NCI-H2081 (cell line): ENCODE measurements at regions not wholly inside any gene's neighbourhood (a gene's known extent, or its start where the extent isn't known, plus 50 kb on each side); places are given as distances from the start of the nearest gene placed in this dataset.
A peak's percentile ranks its signal among the peaks of the same experiment; 100 is the strongest.
"Not testable (repeated sequence)": the region's sequence is repeated elsewhere in the genome, so short reads cannot be mapped to it uniquely, and the experiment has no call there.

Experiments
- DNase-seq, 2 experiments: peaks; one replicate each; lab custom pipeline; 2025; lab: John Stamatoyannopoulos, UW

- peak in 1 of 2 experiments; percentile 28 for DNase-seq
Observed at GRCh38 chr10:16116404-16117304, 256.3 kb upstream of the MINDY3 start.

DNA sequence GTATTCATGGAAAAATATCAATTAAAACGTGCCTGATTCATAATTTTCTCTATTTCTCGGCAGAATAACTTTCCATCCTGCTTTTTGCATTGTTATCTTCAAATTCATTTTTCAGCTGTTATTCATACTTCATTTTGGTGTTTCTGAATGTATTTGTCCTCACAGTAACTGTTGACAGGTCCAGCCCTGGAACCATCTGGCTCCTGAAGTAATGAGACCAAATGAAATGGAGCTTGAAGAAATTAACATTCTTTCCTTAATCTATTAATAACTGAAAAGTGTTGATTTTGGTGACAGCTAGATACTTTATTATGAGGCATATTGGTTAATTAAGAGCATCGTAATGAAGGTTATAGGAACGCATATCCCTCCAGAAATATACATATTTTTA, 257.0 kb upstream of the MINDY3 start:
- DNase-seq = no peak

GRCh38 chr10:16119445-16119844, 259.1 kb upstream of the MINDY3 start:
- no peak for DNase-seq

GRCh38 chr10:16120563-16120962, 260.3 kb upstream of the MINDY3 start:
- DNase-seq = no peak

DNA sequence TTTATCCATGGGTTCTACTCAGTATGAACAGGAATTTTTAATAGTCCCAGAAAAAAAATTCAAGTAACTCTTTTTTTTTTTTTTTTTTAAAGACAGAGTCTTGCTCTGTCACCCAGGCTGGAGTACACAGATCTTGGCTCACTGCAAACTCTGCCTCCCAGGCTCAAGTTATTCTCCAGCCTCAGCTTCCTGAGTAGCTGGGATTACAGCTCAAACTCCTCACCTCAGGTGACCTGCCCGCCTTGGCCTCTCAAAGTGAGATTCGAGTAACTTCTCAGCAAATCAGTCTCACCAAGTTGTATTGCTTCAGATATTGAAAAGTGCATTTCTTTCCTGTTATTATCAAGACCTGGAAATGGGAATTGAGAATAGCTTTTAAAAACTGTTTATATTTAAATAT, 281.2 kb upstream of the MINDY3 start:
- no peak for DNase-seq

DNA sequence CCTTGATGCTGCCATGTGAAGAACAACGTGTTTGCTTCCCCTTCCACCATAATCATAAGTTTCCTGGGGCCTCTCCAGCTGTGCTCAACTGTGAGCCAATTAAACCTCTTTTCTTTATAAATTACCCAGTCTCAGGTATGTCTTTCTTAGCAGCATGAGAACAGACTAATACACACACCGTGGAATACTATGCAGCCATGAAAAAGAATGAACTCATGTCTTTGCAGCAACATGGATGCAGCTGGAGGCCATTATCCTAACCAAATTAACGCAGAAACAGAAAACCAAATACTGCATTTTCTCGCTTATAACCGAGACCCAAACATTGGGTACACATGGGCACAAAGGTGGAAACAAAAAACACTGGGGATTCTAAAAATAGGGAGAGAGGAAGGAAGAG, 286.7 kb upstream of the MINDY3 start:
- no peak for DNase-seq

- no peak for DNase-seq
Observed at GRCh38 chr10:16155834-16156233, 281.0 kb upstream of the PTER start.

DNA sequence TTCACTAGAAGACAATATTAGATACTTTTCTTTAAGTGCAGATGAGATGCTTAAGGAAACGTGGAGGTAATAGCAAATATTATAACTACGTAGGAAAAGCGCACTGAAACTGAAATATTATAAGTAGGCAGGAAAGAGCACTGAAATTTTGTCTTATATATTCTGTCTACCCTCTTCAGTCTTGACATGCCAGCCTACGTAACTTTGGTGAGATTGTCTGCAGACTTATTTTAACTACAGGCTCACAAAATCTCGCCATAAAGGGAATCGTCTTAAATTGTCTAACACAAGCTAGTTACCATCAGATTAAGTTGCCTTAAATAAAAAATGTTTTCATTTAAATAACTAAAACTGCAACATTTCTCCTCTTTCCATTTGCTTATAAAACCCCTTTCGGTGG, 280.1 kb upstream of the PTER start:
- DNase-seq = no peak

DNA sequence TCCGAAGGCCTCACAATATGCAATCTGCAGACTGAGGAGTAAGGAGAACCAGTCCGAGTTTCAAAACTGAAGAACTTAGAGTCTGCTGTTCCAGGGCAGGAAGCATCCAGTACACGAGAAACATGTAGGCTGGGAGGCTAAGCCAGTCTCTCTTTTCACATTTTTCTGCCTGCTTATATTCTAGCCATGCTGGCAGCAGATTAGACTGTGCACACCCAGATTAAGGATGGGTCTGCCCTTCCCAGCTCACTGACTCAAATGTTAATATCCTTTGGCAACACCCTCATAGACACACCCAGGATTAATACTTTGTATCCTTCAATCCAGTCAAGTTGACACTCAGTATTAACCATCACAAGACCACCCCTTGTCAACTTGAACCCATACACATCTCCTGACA, 271.7 kb upstream of the PTER start:
- not testable (repeated sequence) for DNase-seq

DNA sequence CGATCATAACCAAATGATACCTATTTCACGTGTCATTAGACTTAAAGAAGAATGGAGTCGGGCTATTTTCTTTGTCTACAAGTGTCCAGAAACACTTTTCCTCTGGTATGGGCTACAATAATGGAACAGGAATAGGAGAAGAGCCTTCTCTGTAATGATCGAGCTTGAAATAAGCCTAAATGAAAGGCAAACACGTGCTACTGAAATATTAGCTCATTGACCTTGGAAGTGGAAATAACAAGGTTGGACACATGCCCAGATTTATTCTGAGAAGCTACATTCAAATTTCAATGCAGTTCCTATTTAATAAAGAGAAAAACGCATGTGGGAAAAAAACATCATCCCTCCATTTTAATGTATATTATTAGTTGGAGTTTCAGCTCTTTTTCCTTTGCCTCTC, 254.7 kb upstream of the PTER start:
- peak in 1 of 2 experiments; percentile 26 for DNase-seq

DNA sequence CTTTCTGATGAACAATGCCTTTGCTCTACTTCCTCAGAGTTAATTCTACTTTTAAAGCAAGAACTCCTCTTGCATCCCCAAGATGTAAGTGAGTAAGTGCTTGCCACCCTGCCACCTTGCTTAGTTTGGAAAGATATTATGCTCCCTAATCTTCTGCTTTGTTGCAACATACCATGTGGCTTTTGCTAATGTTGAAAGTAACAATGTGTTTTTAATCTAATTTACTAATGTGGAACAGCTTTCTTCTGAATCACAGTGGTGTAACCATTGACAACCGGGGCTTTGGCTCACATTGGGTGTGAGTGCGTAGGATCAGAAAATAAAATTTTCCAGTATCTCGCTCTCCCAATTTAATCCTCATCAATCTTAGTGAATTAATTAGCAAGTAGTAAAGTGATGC, 254.1 kb upstream of the PTER start:
- no peak for DNase-seq

DNA sequence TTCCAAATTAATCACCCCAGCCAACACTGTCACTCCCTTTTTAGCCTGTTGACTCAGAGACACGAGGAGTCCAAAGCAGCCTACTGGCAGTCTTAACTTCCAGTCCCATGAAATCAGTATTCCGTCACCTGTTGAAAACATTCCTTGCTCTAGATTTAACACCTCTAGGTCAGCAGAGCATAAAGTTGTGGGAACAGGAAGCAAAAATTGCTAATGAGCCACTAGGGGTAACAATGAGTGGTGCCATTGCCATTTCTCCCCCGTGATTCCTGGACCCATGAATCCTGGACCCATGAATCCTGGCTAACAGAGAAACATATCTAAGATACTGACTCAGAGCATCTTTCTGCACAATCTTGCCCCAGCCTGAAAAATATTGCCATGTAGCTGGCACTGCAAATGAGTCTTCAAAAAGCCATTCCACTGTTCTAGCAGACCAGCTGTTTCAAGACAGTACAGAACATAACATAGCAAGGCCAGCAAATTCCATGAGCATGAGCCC, 252.7 kb upstream of the PTER start:
- DNase-seq = no peak

- no peak for DNase-seq
Observed at GRCh38 chr10:16184906-16185305, 251.9 kb upstream of the PTER start.

- DNase-seq = no peak
Observed at GRCh38 chr10:16186564-16186963, 250.2 kb upstream of the PTER start.

DNA sequence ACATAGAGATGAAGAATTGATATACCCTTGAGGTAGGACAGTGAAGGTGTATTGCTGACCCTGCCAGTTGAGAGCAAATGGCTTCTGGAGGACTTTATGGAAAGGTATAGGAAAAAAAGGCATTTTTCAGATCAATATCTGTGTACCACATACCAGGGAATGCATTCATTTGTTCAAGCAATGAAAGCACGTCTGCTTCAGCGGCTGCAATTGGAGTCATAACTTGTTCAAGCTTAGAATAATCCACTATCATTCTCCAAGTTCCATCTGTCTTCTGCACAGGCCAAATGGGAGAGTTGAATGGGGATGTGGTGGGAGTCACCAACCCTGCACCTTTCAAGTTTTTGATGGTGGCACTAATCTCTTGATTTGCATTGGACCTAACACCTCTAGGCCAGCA, 249.6 kb upstream of the PTER start:
- no peak for DNase-seq

DNA sequence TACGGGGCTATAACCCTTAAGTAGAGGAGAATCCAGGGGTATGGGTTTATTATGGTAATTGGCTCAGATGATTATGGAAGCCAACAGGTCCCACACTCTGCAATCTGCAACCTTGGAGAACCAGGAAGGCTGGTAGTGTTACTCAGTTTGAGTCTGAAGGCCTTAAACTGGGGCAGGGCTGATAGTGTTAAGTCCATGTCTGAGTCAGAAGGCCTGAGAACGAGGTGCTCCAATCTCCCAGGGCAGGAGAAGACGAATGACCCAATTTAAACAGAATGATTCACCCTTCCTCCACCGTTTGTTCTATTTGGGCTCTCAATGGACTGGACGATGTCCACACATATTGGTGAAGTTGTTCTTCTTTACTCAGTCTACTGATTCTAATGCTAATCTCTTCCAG, 244.5 kb upstream of the PTER start:
- no peak for DNase-seq

GRCh38 chr10:16193241-16193640, 243.6 kb upstream of the PTER start:
- no peak for DNase-seq

DNA sequence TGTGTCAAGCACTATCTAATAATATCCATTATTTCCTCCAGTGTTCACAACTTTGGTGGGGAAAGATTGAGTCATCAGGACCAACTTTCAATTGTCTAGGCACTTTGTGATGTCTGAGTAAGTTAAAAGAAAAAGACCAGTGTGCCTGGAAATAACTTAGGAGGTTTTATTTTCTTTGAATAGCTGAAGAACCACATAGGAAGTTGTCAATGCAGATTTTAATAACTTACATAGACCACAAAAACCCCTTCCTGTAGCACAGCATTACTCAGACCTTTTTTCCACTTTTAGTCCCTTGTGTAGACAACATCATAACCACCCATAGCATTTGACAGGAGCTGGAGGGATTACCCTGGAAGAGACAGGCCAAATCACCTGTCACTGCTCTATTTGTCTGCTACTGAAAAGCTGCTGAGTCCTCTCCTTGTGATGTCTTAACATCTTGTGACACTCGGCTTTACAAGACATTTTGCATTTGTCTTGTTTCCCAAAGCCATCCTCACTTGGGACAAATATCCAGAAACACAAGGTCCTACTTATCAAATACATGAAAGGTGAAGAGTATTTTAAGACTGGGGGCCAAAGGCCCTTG, 241.5 kb upstream of the PTER start:
- no peak for DNase-seq

DNA sequence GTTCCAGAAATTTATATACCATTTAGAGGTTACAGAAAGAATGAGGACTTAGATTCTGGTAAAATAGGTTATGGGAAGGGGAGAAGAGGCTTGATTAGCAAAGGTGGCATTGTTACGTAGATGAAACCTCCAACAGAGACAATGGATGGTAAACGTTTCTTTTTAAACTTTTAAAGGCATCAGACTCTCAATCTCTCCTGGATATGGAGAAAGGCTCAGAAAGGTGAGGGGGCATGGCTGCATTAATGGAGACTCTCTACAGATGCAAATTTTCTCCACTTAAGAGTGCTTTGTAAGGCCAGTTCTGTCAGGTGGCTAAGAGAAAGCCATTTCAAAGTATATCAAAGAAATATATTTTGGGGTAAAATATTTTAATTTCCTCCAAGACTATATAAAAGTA, 240.9 kb upstream of the PTER start:
- no peak for DNase-seq

- DNase-seq = no peak
Observed at GRCh38 chr10:16199216-16199615, 237.6 kb upstream of the PTER start.

DNA sequence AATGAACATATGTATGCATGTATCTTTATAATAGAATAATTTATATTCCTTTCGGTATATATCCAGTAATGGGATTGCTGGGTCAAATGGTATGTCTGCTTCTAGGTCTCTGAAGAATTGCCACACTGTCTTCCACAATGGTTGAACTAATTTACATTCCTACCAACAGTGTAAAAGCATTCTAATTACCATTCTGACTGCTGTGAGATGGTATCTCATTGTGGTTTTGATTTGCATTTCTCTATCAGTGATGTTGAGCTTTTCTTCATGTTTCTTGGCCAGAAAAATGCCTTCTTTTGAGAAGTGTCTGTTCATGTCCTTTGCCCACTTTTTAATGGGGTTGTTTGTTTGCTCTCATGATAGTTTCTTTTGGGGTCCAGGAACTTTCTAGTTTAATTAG, 213.2 kb upstream of the PTER start:
- DNase-seq = not testable (repeated sequence)

DNA sequence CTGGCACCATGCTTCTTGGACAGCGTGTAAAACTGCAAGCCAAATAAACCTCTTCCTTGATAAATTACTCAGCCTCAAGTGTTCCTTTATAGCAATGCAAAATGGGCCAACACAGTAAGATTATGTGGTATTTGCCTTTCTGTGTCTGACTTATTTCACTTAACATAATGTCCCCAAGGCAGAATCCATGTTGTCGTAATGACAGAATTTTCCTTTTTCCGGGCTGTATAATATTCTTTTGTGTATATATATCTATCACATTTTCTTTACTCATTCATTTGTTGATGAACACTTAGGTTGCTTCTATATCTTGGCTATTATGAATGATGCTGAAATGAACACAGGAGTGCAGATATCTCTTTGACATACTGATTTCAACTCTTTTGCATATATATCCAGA, 209.1 kb upstream of the PTER start:
- DNase-seq = no peak

DNA sequence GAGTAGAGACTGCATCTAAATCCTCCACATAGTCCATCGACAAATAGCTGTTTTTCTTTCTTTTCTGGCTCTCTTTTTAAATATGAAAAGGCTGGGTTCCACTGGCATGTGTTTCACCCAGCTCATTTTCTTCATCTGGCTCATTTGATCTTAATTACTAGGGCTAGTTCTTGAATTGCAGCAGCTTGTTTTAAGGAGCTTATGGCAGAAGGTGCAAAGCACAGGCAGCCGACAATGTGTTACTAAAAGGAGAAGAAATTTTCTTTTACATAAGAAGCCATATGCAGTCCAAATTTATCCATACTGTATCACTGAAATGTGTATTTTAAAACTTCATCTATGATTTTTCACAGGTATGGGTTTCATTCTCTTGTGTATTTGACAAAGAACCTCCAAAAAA, 205.6 kb upstream of the PTER start:
- DNase-seq = no peak
